Mesenchymal stem cell (in vitro differentiated cells and primary cell): ENCODE measurements at regions not wholly inside any gene's neighbourhood (a gene's known extent, or its start where the extent isn't known, plus 50 kb on each side); places are given as distances from the start of the nearest gene placed in this dataset.

Source experiments
- DNase-seq: peaks from one replicate; pipeline ENCODE4 v3.0.0-alpha.2; 2013
- H2AFZ ChIP-seq: one replicate; pipeline ENCODE4 v1.6.1; 2013; ENCODE audit warnings: low read depth, mild to moderate bottlenecking, control low read depth, inconsistent platforms, low read length, moderate library complexity
- H2AK5ac ChIP-seq: 2 replicates; pipeline ENCODE4 v1.6.1; 2013; ENCODE audit warnings: low read length, moderate library complexity, mild to moderate bottlenecking, inconsistent platforms; ENCODE audit not compliant: severe bottlenecking
- H2BK120ac ChIP-seq: one replicate; pipeline ENCODE4 v1.6.1; 2013; ENCODE audit warnings: low read depth, mild to moderate bottlenecking, inconsistent platforms, low read length, moderate library complexity
- H2BK12ac ChIP-seq, 2 experiments: one replicate each; pipeline ENCODE4 v1.6.1; 2013; ENCODE audit warnings: inconsistent platforms in 2 of 2, low read length in 2 of 2, mild to moderate bottlenecking in 2 of 2, moderate library complexity in 2 of 2, control low read depth in 1 of 2
- H2BK15ac ChIP-seq: one replicate; pipeline ENCODE4 v1.6.1; 2013; ENCODE audit warnings: mild to moderate bottlenecking, low read depth, inconsistent platforms; ENCODE audit not compliant: poor library complexity, severe bottlenecking
- H2BK5ac ChIP-seq: 2 replicates; pipeline ENCODE4 v1.6.1; 2013; ENCODE audit warnings: low read depth, mild to moderate bottlenecking, low read length, control low read depth, inconsistent platforms; ENCODE audit not compliant: poor library complexity, severe bottlenecking
- H3K14ac ChIP-seq, 2 experiments: one replicate each; pipeline ENCODE4 v1.6.1; 2013; ENCODE audit warnings: inconsistent platforms in 2 of 2, low read length in 2 of 2, control low read depth in 1 of 2, mild to moderate bottlenecking in 1 of 2, moderate library complexity in 1 of 2
- H3K18ac ChIP-seq, 2 experiments: one replicate each; pipeline ENCODE4 v1.6.1; 2013; ENCODE audit warnings: inconsistent platforms in 2 of 2, low read length in 2 of 2, control low read depth in 1 of 2, low read depth in 1 of 2, mild to moderate bottlenecking in 1 of 2
- H3K23ac ChIP-seq, 2 experiments: one replicate each; pipeline ENCODE4 v1.6.1; 2013; ENCODE audit warnings: inconsistent platforms in 2 of 2, low read length in 2 of 2, mild to moderate bottlenecking in 2 of 2, moderate library complexity in 2 of 2, control low read depth in 1 of 2
- H3K27ac ChIP-seq: 2 replicates; pipeline ENCODE4 v1.5.1; 2013; ENCODE audit warnings: mild to moderate bottlenecking, moderate library complexity, low read length, control low read depth, inconsistent platforms; ENCODE audit not compliant: poor library complexity, severe bottlenecking
- H3K27me3 ChIP-seq, 2 experiments: 2 replicates each; pipeline versions ENCODE4 v1.6.1 to v1.7.0; 2013; ENCODE audit warnings: low read length in 2 of 2, mild to moderate bottlenecking in 2 of 2, moderate library complexity in 2 of 2, control low read depth in 1 of 2, inconsistent platforms in 1 of 2; ENCODE audit not compliant: control insufficient read depth in 1 of 2, insufficient read depth in 1 of 2
- H3K36me3 ChIP-seq, 2 experiments: 2 replicates each; pipeline versions ENCODE4 v1.6.1 to v1.7.0; 2013; ENCODE audit warnings: low read length in 2 of 2, control low read depth in 1 of 2, inconsistent platforms in 1 of 2, low read depth in 1 of 2, mild to moderate bottlenecking in 1 of 2; ENCODE audit not compliant: insufficient read depth in 2 of 2, control insufficient read depth in 1 of 2
- H3K4ac ChIP-seq, 2 experiments: one replicate each; pipeline ENCODE4 v1.6.1; 2013; ENCODE audit warnings: inconsistent platforms in 2 of 2, low read length in 2 of 2, mild to moderate bottlenecking in 2 of 2, moderate library complexity in 2 of 2, control low read depth in 1 of 2, low read depth in 1 of 2
- H3K4me1 ChIP-seq: 2 replicates; pipeline ENCODE4 v1.6.1; 2013; ENCODE audit warnings: low read depth, low read length, control low read depth; ENCODE audit not compliant: control insufficient read depth, insufficient read depth
- H3K4me2 ChIP-seq: 2 replicates; pipeline ENCODE4 v1.6.1; 2013; ENCODE audit warnings: low read length, mild to moderate bottlenecking, inconsistent platforms; ENCODE audit not compliant: poor library complexity, severe bottlenecking
- H3K4me3 ChIP-seq, 2 experiments: 2 replicates each; pipeline versions ENCODE4 v1.5.1 to v1.7.0; 2013; ENCODE audit warnings: low read length in 2 of 2, mild to moderate bottlenecking in 2 of 2, control low read depth in 1 of 2, low read depth in 1 of 2; ENCODE audit not compliant: insufficient read depth in 1 of 2
- H3K79me1 ChIP-seq: replicated peaks from 2 replicates; pipeline ENCODE4 v1.6.1; 2013; ENCODE audit warnings: mild to moderate bottlenecking, control low read depth, low read length, inconsistent platforms; ENCODE audit not compliant: poor library complexity, severe bottlenecking
- H3K9ac ChIP-seq: 2 replicates; pipeline ENCODE4 v1.7.0; 2013; ENCODE audit warnings: mild to moderate bottlenecking, low read length, moderate library complexity
- H3K9me3 ChIP-seq: 2 replicates; pipeline ENCODE4 v1.7.0; 2013; ENCODE audit warnings: mild to moderate bottlenecking, low read length; ENCODE audit not compliant: control insufficient read depth
- H4K8ac ChIP-seq: one replicate; pipeline ENCODE4 v1.6.1; 2013; ENCODE audit warnings: inconsistent platforms, mild to moderate bottlenecking, low read length, moderate library complexity
- H4K91ac ChIP-seq: one replicate; pipeline ENCODE4 v1.6.1; 2013; ENCODE audit warnings: mild to moderate bottlenecking, low read length, inconsistent platforms
- WGBS: methylation state at CpG from one replicate; pipeline ENCODE4 v1.1.7; 2013; ENCODE audit warnings: mixed read lengths; 5-methylcytosine and 5-hydroxymethylcytosine counted together

DNA sequence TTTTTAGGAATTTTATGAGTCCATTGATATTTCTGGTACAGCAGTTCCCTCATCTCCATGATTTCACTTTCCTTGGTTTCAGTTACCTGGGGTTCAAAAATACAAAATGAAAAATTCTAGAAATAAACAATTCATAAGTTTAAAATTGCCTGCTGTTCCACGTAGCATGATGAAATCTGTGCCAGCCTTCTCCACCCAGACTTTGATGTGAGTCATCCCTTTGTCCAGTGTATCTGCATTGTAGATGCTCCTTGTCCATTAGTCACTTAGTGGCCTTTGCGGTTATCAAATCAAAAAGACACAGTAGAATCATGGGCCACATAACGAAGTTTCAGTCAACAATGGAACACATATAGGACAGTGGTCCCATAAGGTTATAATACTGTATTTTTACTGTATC, 286.9 kb downstream of the PTEN start:
- H3K4me2 ChIP-seq, result no peak overlapping the region
- peak; percentile 58 for DNase-seq

DNA sequence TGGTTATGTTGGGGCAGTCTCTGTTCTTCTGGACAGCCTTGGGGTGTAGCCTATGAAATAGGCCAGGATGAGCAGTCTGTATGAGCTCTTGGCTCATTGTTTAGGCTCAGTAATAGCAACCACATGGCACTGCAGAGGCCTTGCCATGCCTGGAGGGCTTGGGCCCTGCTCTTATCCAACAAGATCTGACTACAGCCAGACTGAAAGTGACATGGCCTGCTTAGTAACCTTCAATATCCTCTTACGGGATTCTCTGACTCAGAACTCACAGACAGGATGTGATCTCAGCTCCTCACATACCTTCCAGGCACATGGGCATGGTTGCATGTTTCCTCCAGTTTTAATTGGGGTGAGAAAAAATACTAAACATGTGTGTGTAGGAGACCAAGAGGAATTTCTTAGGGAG, 289.3 kb downstream of the PTEN start:
- Histone ChIP-seq H3K9ac (peak overlapping the region; percentile 45), H3K4me3 (peak overlapping the region in 1 of 2 experiments; percentile 10), H2AFZ (peak overlapping the region; percentile 48), H3K18ac (peak overlapping the region; percentile 2 to 87), H4K91ac (peak overlapping the region; percentile 81), H4K8ac (peak overlapping the region; percentile 87), H3K79me1 (no peaks in the 10 kb centered on the region), H3K4me2 (no peak overlapping the region), H3K4me1 (peaks cover 4% of the 10 kb centered on the region), H3K14ac (no peak overlapping the region), H2BK120ac (peak overlapping the region; percentile 21), H3K27ac (peak overlapping the region; percentile 41), H2AK5ac (no peak overlapping the region), H3K27me3 (no peaks in the 10 kb centered on the region), H3K4ac (peak overlapping the region; percentile 34 to 78), H3K9me3 (no peaks in the 10 kb centered on the region), H3K36me3 (no peaks in the 10 kb centered on the region), H2BK15ac (no peak overlapping the region), H2BK5ac (no peak overlapping the region), H3K23ac (no peak overlapping the region), H2BK12ac (peak overlapping the region in 1 of 2 experiments; percentile 87)
- WGBS, result 0% methylated on average over 1 of the region's 1 CpG
- DNase-seq, result peak; percentile 92

More for the DNA sequence above, 286.9 kb downstream of the PTEN start:
- no peaks in the 10 kb centered on the region for H3K79me1 ChIP-seq
- no peak overlapping the region for H2AFZ ChIP-seq
- H2BK15ac ChIP-seq, result no peak overlapping the region
- H3K18ac ChIP-seq, result no peak overlapping the region
- H2BK12ac ChIP-seq, result no peak overlapping the region
- H3K27me3 ChIP-seq, result no peaks in the 10 kb centered on the region
- no peak overlapping the region for H3K14ac ChIP-seq
- H3K4me3 ChIP-seq, result no peak overlapping the region
- H3K9me3 ChIP-seq, result no peaks in the 10 kb centered on the region
- H3K27ac ChIP-seq, result no peak overlapping the region
- no peak overlapping the region for H2BK5ac ChIP-seq
- no peak overlapping the region for H2AK5ac ChIP-seq
- no peak overlapping the region for H3K4ac ChIP-seq
- H4K91ac ChIP-seq, result no peak overlapping the region
- no peak overlapping the region for H4K8ac ChIP-seq
- no peak overlapping the region for H3K23ac ChIP-seq
- H3K9ac ChIP-seq, result peak overlapping the region; percentile 28
- H2BK120ac ChIP-seq, result no peak overlapping the region
- WGBS, result 39% methylated on average over 1 of the region's 3 CpGs
- no peaks in the 10 kb centered on the region for H3K36me3 ChIP-seq
- H3K4me1 ChIP-seq, result peaks cover 1% of the 10 kb centered on the region

DNA sequence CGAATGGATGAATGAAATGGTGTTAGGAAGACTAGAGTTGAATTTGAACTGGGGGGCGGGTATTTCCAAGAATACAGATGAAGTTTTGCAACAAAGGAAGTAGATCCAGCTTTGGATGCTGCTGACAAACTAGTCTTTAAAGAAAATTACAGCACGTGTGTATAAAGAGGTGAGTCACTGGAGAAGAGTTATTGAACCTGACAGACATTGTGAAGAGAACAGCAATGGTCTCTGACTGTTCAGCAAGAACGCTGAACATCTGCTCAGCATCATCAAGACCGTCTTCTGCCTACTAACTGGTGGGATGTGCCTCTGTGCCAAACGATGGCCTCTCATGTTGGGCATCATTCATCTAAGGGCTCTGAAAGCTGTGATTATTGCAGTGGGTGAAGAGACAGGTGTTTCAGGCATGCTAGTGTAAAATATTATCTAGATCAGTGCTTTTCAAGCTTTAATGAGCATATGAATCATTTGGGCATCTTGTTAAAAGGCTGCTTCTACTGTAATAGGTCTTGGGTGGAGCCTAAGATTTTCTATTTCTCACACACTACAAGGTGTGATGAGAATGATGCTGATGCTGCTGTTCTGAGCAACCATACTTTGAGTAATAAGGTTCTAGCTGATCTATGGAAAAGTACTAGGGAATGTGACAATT, 291.3 kb downstream of the PTEN start:
- H3K23ac ChIP-seq, result no peak overlapping the region
- no peak overlapping the region for H2BK15ac ChIP-seq
- no peak overlapping the region for H3K9ac ChIP-seq
- no peak overlapping the region for H3K4me3 ChIP-seq
- H2BK120ac ChIP-seq, result no peak overlapping the region
- peak overlapping the region in 1 of 2 experiments; percentile 89 for H2BK12ac ChIP-seq
- peaks cover 7% of the 10 kb centered on the region for H3K4me1 ChIP-seq
- no peak overlapping the region for H3K27ac ChIP-seq
- no peak overlapping the region for H2AFZ ChIP-seq
- H2BK5ac ChIP-seq, result no peak overlapping the region
- no peak overlapping the region for H4K8ac ChIP-seq
- H4K91ac ChIP-seq, result no peak overlapping the region
- no peak overlapping the region for H2AK5ac ChIP-seq
- no peak overlapping the region for H3K18ac ChIP-seq
- DNase-seq, result peak; percentile 77
- H3K36me3 ChIP-seq, result no peaks in the 10 kb centered on the region
- 31% methylated on average over 6 of the region's 6 CpGs for WGBS
- H3K79me1 ChIP-seq, result no peaks in the 10 kb centered on the region
- peak overlapping the region in 1 of 2 experiments; percentile 82 for H3K4ac ChIP-seq
- no peak overlapping the region for H3K4me2 ChIP-seq
- H3K27me3 ChIP-seq, result no peaks in the 10 kb centered on the region
- H3K14ac ChIP-seq, result no peak overlapping the region
- H3K9me3 ChIP-seq, result no peaks in the 10 kb centered on the region

DNA sequence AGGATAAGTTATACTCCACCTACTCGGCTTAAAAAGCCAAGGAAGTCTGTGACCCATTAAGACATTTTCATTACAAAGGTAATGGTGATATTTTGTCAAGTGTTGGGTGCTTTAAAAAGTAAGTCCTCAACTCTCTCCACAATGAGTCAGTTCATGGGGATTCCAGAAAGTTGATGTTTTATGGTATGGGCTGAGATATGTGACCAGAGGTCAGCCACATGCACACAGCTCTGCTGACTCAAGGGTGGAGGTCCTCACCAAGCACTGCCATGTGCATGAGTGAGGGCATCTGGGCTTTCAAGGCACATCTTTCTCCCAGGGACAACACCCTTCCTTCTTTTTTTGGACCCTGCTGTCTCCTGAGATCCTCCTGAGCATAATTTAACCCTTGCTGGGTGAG, 292.9 kb downstream of the PTEN start:
- Histone ChIP-seq H3K4ac (peak overlapping the region in 1 of 2 experiments; percentile 57), H3K4me3 (peak overlapping the region in 1 of 2 experiments; percentile 25), H4K8ac (peak overlapping the region; percentile 55), H3K27ac (peak overlapping the region; percentile 12), H3K36me3 (no peaks in the 10 kb centered on the region), H3K27me3 (no peaks in the 10 kb centered on the region), H3K4me2 (no peak overlapping the region), H2BK5ac (no peak overlapping the region), H2AFZ (no peak overlapping the region), H3K4me1 (peaks cover 7% of the 10 kb centered on the region), H4K91ac (peak overlapping the region; percentile 88), H2BK12ac (peak overlapping the region; percentile 23 to 61), H2AK5ac (no peak overlapping the region), H3K14ac (no peak overlapping the region), H3K9me3 (no peaks in the 10 kb centered on the region), H3K23ac (no peak overlapping the region), H3K9ac (no peak overlapping the region), H3K18ac (peak overlapping the region in 1 of 2 experiments; percentile 77), H2BK120ac (peak overlapping the region; percentile 39), H3K79me1 (no peaks in the 10 kb centered on the region), H2BK15ac (no peak overlapping the region)
- no CpG with 5 or more reads among the region's 1 CpG for WGBS
- DNase-seq, result peak; percentile 83
